IMR-90 (cell line): ENCODE measurements at regions not wholly inside any gene's neighbourhood (a gene's known extent, or its start where the extent isn't known, plus 50 kb on each side); places are given as distances from the start of the nearest gene placed in this dataset.

Experiments
- ATAC-seq: fragments of 200-7000 bp; cut with Tn5 transposase; 2 replicates; pipeline ENCODE4 v1.9.1; 2020; ENCODE audit warnings: low read depth, mild to moderate bottlenecking, moderate library complexity
- BruUV-seq: library from RNA; stranded (reverse); fragments of 400-500 nt; replicated peaks from 2 replicates; lab custom pipeline; 2021; lab: Mats Ljungman, UMichigan
- CTCF ChIA-PET: fragments of 300-600 bp; formaldehyde crosslinking; extraction: SDS; loops from one replicate; lab custom pipeline; 2021; ENCODE audit warnings: antibody characterized with exemption; lab: Yijun Ruan, JAX
- POLR2A ChIA-PET: fragments of 300-600 bp; sonication (Branson Sonifier 250); formaldehyde crosslinking; loops from one replicate; lab custom pipeline; 2022; ENCODE audit warnings: antibody characterized with exemption; ENCODE audit not compliant: unreplicated experiment; lab: Charles Lee
- DNase-seq: peaks from one replicate; pipeline ENCODE4 v3.0.0; 2013
- H2AFZ ChIP-seq: replicated peaks from 2 replicates; pipeline ENCODE3; 2013; ENCODE audit warnings: low read length, mild to moderate bottlenecking; ENCODE audit not compliant: poor library complexity
- H2AK5ac ChIP-seq: 2 replicates; pipeline ENCODE4 v1.6.1; 2013; ENCODE audit warnings: low read depth, low read length, inconsistent platforms
- H2AK9ac ChIP-seq: replicated peaks from 2 replicates; pipeline ENCODE3; 2013; ENCODE audit warnings: mild to moderate bottlenecking, low read depth, low read length, moderate library complexity; ENCODE audit not compliant: poor library complexity
- H2BK120ac ChIP-seq: 2 replicates; pipeline ENCODE4 v1.6.1; 2013; ENCODE audit warnings: low read depth, low read length, inconsistent platforms
- H2BK15ac ChIP-seq: 3 replicates; pipeline ENCODE4 v1.6.1; 2013; ENCODE audit warnings: low read depth, low read length, inconsistent platforms
- H2BK20ac ChIP-seq: 2 replicates; pipeline ENCODE4 v1.6.1; 2013; ENCODE audit warnings: low read depth, mild to moderate bottlenecking, inconsistent platforms, low read length, moderate library complexity
- H2BK5ac ChIP-seq: 2 replicates; pipeline ENCODE4 v1.6.1; 2013; ENCODE audit warnings: mild to moderate bottlenecking, low read depth, low read length, inconsistent platforms; ENCODE audit not compliant: poor library complexity, severe bottlenecking
- H3K14ac ChIP-seq: replicated peaks from 2 replicates; pipeline ENCODE4 v1.6.1; 2013; ENCODE audit warnings: low read depth, low read length, inconsistent platforms
- H3K18ac ChIP-seq: 2 replicates; pipeline ENCODE4 v1.6.1; 2013; ENCODE audit warnings: low read depth, low read length, control low read depth
- H3K23ac ChIP-seq: 2 replicates; pipeline ENCODE4 v1.6.1; 2013; ENCODE audit warnings: low read depth, low read length, inconsistent platforms
- H3K27ac ChIP-seq: 2 replicates; pipeline ENCODE4 v1.5.1; 2013; ENCODE audit warnings: mild to moderate bottlenecking, control low read depth, low read length; ENCODE audit not compliant: insufficient read depth
- H3K27me3 ChIP-seq: 2 replicates; pipeline ENCODE4 v1.6.1; 2013; ENCODE audit warnings: low read length; ENCODE audit not compliant: control insufficient read depth, insufficient read depth
- H3K36me3 ChIP-seq: 2 replicates; pipeline ENCODE4 v1.6.1; 2013; ENCODE audit warnings: low read length, mixed read lengths; ENCODE audit not compliant: control insufficient read depth, insufficient read depth
- H3K4ac ChIP-seq: 2 replicates; pipeline ENCODE4 v1.6.1; 2013; ENCODE audit warnings: low read depth, low read length, inconsistent platforms
- H3K4me1 ChIP-seq: 2 replicates; pipeline ENCODE4 v1.6.1; 2013; ENCODE audit warnings: low read length, mixed read lengths; ENCODE audit not compliant: control insufficient read depth, insufficient read depth
- H3K4me2 ChIP-seq: 2 replicates; pipeline ENCODE4 v1.6.1; 2013; ENCODE audit warnings: low read depth, mild to moderate bottlenecking, control low read depth, low read length, moderate library complexity
- H3K4me3 ChIP-seq: 2 replicates; pipeline ENCODE4 v1.5.1; 2013; ENCODE audit warnings: low read depth, mild to moderate bottlenecking, control low read depth, low read length, moderate library complexity; ENCODE audit not compliant: insufficient read depth
- H3K56ac ChIP-seq: 2 replicates; pipeline ENCODE4 v1.6.1; 2013; ENCODE audit warnings: low read length, inconsistent platforms; ENCODE audit not compliant: insufficient read depth; ENCODE audit errors: extremely low read depth
- H3K79me1 ChIP-seq, 2 experiments: 2 replicates each; pipeline ENCODE4 v1.6.1; 2013; ENCODE audit warnings: low read length in 2 of 2, inconsistent platforms in 1 of 2, low read depth in 1 of 2
- H3K9ac ChIP-seq: 2 replicates; pipeline ENCODE4 v1.6.1; 2013; ENCODE audit warnings: low read depth, low read length, control low read depth
- H3K9me1 ChIP-seq: 2 replicates; pipeline ENCODE4 v1.6.1; 2013; ENCODE audit warnings: low read length, inconsistent platforms; ENCODE audit not compliant: insufficient read depth
- H3K9me3 ChIP-seq: 2 replicates; pipeline ENCODE4 v1.6.1; 2013; ENCODE audit warnings: low read length; ENCODE audit not compliant: control insufficient read depth, insufficient read depth
- H4K20me1 ChIP-seq: 2 replicates; pipeline ENCODE4 v1.6.1; 2013; ENCODE audit warnings: low read length, inconsistent platforms; ENCODE audit not compliant: insufficient read depth
- H4K5ac ChIP-seq: 2 replicates; pipeline ENCODE4 v1.6.1; 2013; ENCODE audit warnings: mild to moderate bottlenecking, low read depth, low read length, control low read depth
- H4K8ac ChIP-seq, 2 experiments: 2 replicates each; pipeline ENCODE4 v1.6.1; 2013; ENCODE audit warnings: low read depth in 2 of 2, low read length in 2 of 2, control low read depth in 1 of 2, inconsistent platforms in 1 of 2
- H4K91ac ChIP-seq: 2 replicates; pipeline ENCODE4 v1.6.1; 2013; ENCODE audit warnings: low read depth, low read length, inconsistent platforms; ENCODE audit not compliant: insufficient read depth
- BHLHE40 ChIP-seq: fragments of 150-350 bp; IDR thresholded peaks from 2 replicates; pipeline ENCODE4 v1.6.1; 2016; ENCODE audit warnings: mild to moderate bottlenecking, low read depth, low read length
- CEBPB ChIP-seq: IDR thresholded peaks from 2 replicates; pipeline ENCODE4 v1.6.1; 2012; ENCODE audit warnings: low read depth, low read length, improper control_type of control experiment
- CHD1 ChIP-seq: IDR thresholded peaks from 2 replicates; pipeline ENCODE4 v1.6.1; 2012; ENCODE audit warnings: low read depth, low read length, improper control_type of control experiment
- FOS ChIP-seq: fragments of 150-350 bp; IDR thresholded peaks from 2 replicates; pipeline ENCODE4 v1.6.1; 2016; ENCODE audit warnings: low read depth, low read length
- MAFK ChIP-seq: IDR thresholded peaks from 2 replicates; pipeline ENCODE4 v1.6.1; 2012; ENCODE audit warnings: low read depth, low read length, improper control_type of control experiment
- MAZ ChIP-seq: IDR thresholded peaks from 2 replicates; pipeline ENCODE4 v1.6.1; 2012; ENCODE audit warnings: low read depth, mild to moderate bottlenecking, low read length, improper control_type of control experiment, moderate library complexity, borderline replicate concordance
- MXI1 ChIP-seq: IDR thresholded peaks from 2 replicates; pipeline ENCODE4 v1.6.1; 2012; ENCODE audit warnings: low read depth, mild to moderate bottlenecking, low read length, moderate library complexity, borderline replicate concordance
- POLR2A ChIP-seq: IDR thresholded peaks from 2 replicates; pipeline ENCODE4 v1.6.1; 2012; ENCODE audit warnings: mild to moderate bottlenecking, low read depth, low read length
- RAD21 ChIP-seq: IDR thresholded peaks from 2 replicates; pipeline ENCODE4 v1.6.1; 2012; ENCODE audit warnings: low read length, improper control_type of control experiment
- RCOR1 ChIP-seq: IDR thresholded peaks from 2 replicates; pipeline ENCODE4 v1.6.1; 2012; ENCODE audit warnings: mild to moderate bottlenecking, low read length, improper control_type of control experiment; ENCODE audit not compliant: insufficient replicate concordance
- RFX5 ChIP-seq: IDR thresholded peaks from 2 replicates; pipeline ENCODE4 v1.8.0; 2012; ENCODE audit warnings: low read depth, mild to moderate bottlenecking, low read length, moderate library complexity
- SMC3 ChIP-seq: fragments of 150-350 bp; IDR thresholded peaks from 2 replicates; pipeline ENCODE4 v1.6.1; 2016; ENCODE audit warnings: low read depth, mild to moderate bottlenecking, antibody characterized with exemption, low read length, moderate library complexity
- WGBS, 2 experiments: methylation state at CpG; one replicate each; pipeline versions ENCODE4 v1.1.5 to v1.1.7; 2013; ENCODE audit warnings: missing lambda C conversion rate in 2 of 2; ENCODE audit not compliant: insufficient read length in 1 of 2; ENCODE audit errors: extremely low coverage in 2 of 2; 5-methylcytosine and 5-hydroxymethylcytosine counted together
- dilution Hi-C: fragments of 300-500 bp; cut with HindIII; formaldehyde crosslinking; loops from one replicate; pipeline ENCODE4 v1.14.3; 2018; ENCODE audit warnings: low sequenced_read_pairs; ENCODE audit not compliant: unreplicated experiment
- in situ Hi-C: fragments of 300-500 bp; cut with MboI; formaldehyde crosslinking; loops from 3 replicates; pipeline ENCODE4 v1.14.3; 2019; ENCODE audit warnings: low sequenced_read_pairs, inconsistent platforms, mixed read lengths
- intact Hi-C: fragments of 100-400 bp; cut with micrococcal nuclease; formaldehyde crosslinking; loops from 2 replicates; pipeline ENCODE4 v1.10.0; 2022
- TF ChIP-seq, protein P1 (sequence below): fragments of 150-350 bp; IDR thresholded peaks from 2 replicates; pipeline ENCODE4 v1.6.1; 2016; ENCODE audit warnings: low read depth, mild to moderate bottlenecking, low read length, moderate library complexity, borderline replicate concordance
- TF ChIP-seq, protein P2 (sequence below): fragments of 150-350 bp; IDR thresholded peaks from 2 replicates; pipeline ENCODE4 v1.6.1; 2017; ENCODE audit warnings: mild to moderate bottlenecking, antibody characterized with exemption, low read length, low read depth

DNA sequence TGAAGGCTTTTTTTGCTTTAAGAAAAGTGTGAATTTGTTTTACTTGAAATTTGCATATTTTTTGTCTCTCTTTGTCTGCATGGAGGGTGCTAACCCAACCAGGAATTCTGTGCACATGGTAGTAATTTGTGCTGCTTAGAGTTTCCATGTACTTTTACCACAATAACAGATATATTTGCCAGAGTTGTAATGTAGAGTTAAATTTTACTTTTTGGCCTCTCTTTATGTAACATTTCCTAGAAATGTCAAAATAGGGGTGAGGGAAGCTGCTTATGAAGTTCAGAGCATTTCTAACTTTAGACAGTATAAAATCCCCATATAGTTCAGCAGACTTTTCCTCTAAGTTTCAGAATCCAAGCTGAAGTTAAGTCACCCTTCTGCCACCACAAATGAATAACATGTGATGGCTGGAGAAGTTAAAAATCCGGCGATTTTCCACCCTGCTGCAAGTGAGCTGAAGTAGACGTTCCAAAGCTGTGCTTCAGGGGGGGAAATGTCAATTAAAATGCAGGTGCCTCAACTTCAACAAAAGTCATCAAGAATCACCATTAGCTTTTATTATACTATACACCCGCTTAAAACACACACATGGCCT lies 385.7 kb upstream of the NR2F2 start:
- no peak overlapping the region for H3K23ac ChIP-seq
- H4K8ac ChIP-seq: no peak overlapping the region
- no peak overlapping the region for H2BK120ac ChIP-seq
- no peaks in the 10 kb centered on the region for H3K36me3 ChIP-seq
- POLR2A ChIA-PET: interaction anchor here (0.5 kb wide), 1 partner anchor 397 kb away, joined by 6 read pairs; no protein-coding TSS in a partner anchor
- CTCF ChIA-PET: no interaction called here
- no peaks in the 10 kb centered on the region for H3K27me3 ChIP-seq
- no peak for TF ChIP-seq POLR2A
- TF ChIP-seq BHLHE40: no peak
- no peak for TF ChIP-seq FOS
- no peak for TF ChIP-seq RCOR1
- no peak for TF ChIP-seq CHD1
- TF ChIP-seq, protein P1, sequence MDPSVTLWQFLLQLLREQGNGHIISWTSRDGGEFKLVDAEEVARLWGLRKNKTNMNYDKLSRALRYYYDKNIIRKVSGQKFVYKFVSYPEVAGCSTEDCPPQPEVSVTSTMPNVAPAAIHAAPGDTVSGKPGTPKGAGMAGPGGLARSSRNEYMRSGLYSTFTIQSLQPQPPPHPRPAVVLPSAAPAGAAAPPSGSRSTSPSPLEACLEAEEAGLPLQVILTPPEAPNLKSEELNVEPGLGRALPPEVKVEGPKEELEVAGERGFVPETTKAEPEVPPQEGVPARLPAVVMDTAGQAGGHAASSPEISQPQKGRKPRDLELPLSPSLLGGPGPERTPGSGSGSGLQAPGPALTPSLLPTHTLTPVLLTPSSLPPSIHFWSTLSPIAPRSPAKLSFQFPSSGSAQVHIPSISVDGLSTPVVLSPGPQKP: no peak
- no peak for TF ChIP-seq MAZ
- no peak for TF ChIP-seq RFX5
- TF ChIP-seq MAFK: no peak
- TF ChIP-seq, protein P2, sequence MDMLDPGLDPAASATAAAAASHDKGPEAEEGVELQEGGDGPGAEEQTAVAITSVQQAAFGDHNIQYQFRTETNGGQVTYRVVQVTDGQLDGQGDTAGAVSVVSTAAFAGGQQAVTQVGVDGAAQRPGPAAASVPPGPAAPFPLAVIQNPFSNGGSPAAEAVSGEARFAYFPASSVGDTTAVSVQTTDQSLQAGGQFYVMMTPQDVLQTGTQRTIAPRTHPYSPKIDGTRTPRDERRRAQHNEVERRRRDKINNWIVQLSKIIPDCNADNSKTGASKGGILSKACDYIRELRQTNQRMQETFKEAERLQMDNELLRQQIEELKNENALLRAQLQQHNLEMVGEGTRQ: no peak
- TF ChIP-seq CEBPB: no peak
- TF ChIP-seq RAD21: no peak
- TF ChIP-seq SMC3: no peak
- TF ChIP-seq MXI1: no peak
- no peak overlapping the region for H3K4me2 ChIP-seq
- no peak overlapping the region for H3K27ac ChIP-seq
- H2BK15ac ChIP-seq: no peak overlapping the region
- H4K20me1 ChIP-seq: no peaks in the 10 kb centered on the region
- in situ Hi-C loops: no loop called here
- no peak for DNase-seq
- no CpG with 5 or more reads among the region's 4 CpGs for WGBS, 2 experiments
- no peaks in the 10 kb centered on the region for H3K4me1 ChIP-seq
- H3K9ac ChIP-seq: no peak overlapping the region
- no peak overlapping the region for H2AFZ ChIP-seq
- H2AK5ac ChIP-seq: no peak overlapping the region
- no peak for ATAC-seq
- no peaks in the 10 kb centered on the region for H3K9me1 ChIP-seq
- no peak overlapping the region for H3K18ac ChIP-seq
- H3K56ac ChIP-seq: no peak overlapping the region
- no TSS peak for BruUV-seq
- H4K91ac ChIP-seq: no peak overlapping the region
- intact Hi-C loops: no loop called here
- H3K14ac ChIP-seq: no peak overlapping the region
- no peak overlapping the region for H4K5ac ChIP-seq
- H3K9me3 ChIP-seq: 0 out of 2 replicates have a peak, but pooled peaks cover 2% of the 10 kb centered on the region
- no peak overlapping the region for H3K4me3 ChIP-seq
- H2BK20ac ChIP-seq: no peak overlapping the region
- no peak overlapping the region for H2AK9ac ChIP-seq
- dilution Hi-C loops: no loop called here
- no peak overlapping the region for H2BK5ac ChIP-seq
- no peaks in the 10 kb centered on the region for H3K79me1 ChIP-seq
- no peak overlapping the region for H3K4ac ChIP-seq
